HepG2 (cell line): ENCODE measurements at regions not wholly inside any gene's neighbourhood (a gene's known extent, or its start where the extent isn't known, plus 50 kb on each side); places are given as distances from the start of the nearest gene placed in this dataset.

ENCODE experiments used
- ATF3 ChIP-seq: sonication (generic); formaldehyde crosslinking; IDR thresholded peaks from 2 replicates; pipeline ENCODE4 v1.4.0; 2020; ENCODE audit warnings: missing genetic modification reagents
- CREM ChIP-seq, 2 experiments: sonication (generic) in 1 of 2; formaldehyde crosslinking in 1 of 2; IDR thresholded peaks; 2 replicates each; pipeline versions ENCODE4 v1.4.0 to v1.6.1; 2016 to 2020; ENCODE audit warnings: antibody characterized with exemption in 1 of 2, mild to moderate bottlenecking in 1 of 2, missing genetic modification reagents in 1 of 2
- EP300 ChIP-seq, 3 experiments: sonication (generic) in 1 of 3; formaldehyde crosslinking in 1 of 3; IDR thresholded peaks; 2 replicates each; pipeline versions ENCODE4 v1.5.1 to v1.6.1; 2011 to 2020; ENCODE audit warnings: low read depth in 2 of 3, low read length in 2 of 3, borderline replicate concordance in 1 of 3, improper control_type of control experiment in 1 of 3, mild to moderate bottlenecking in 1 of 3, missing genetic modification reagents in 1 of 3, moderate library complexity in 1 of 3
- HCFC1 ChIP-seq: fragments of 150-350 bp; IDR thresholded peaks from 2 replicates; pipeline ENCODE4 v1.6.1; 2014; ENCODE audit warnings: low read depth, low read length
- LBX2 ChIP-seq: sonication (generic); formaldehyde crosslinking; IDR thresholded peaks from 2 replicates; pipeline ENCODE4 v1.5.0; 2020; ENCODE audit warnings: missing genetic modification reagents, mild to moderate bottlenecking, borderline replicate concordance
- NAIF1 ChIP-seq: sonication (generic); formaldehyde crosslinking; IDR thresholded peaks from 2 replicates; pipeline ENCODE4 v1.5.0; 2020; ENCODE audit warnings: mild to moderate bottlenecking, missing genetic modification reagents, borderline replicate concordance
- POLR2A ChIP-seq, 2 experiments: IDR thresholded peaks; 2 replicates each; pipeline ENCODE4 v1.6.1; 2011; ENCODE audit warnings: low read depth in 2 of 2, low read length in 2 of 2, mild to moderate bottlenecking in 1 of 2, moderate library complexity in 1 of 2; ENCODE audit not compliant: insufficient read depth in 1 of 2
- POLR2AphosphoS2 ChIP-seq: IDR thresholded peaks from 2 replicates; pipeline ENCODE4 v1.6.1; 2011; ENCODE audit warnings: low read depth, low read length, improper control_type of control experiment
- POLR2AphosphoS5 ChIP-seq: IDR thresholded peaks from 2 replicates; pipeline ENCODE4 v1.6.1; 2012; ENCODE audit warnings: low read depth, low read length
- SRSF1 ChIP-seq: fragments of 200-400 bp; formaldehyde crosslinking; optimal IDR thresholded peaks from 2 replicates; pipeline ENCODE3; 2017; ENCODE audit warnings: mild to moderate bottlenecking, low read depth, low read length, moderate library complexity
- TAF1 ChIP-seq: sonication (generic); formaldehyde crosslinking; IDR thresholded peaks from 2 replicates; pipeline ENCODE4 v1.4.0; 2020; ENCODE audit warnings: missing genetic modification reagents
- ZNF232 ChIP-seq: sonication (generic); formaldehyde crosslinking; IDR thresholded peaks from 2 replicates; pipeline ENCODE4 v1.4.0; 2020; ENCODE audit warnings: missing genetic modification reagents, borderline replicate concordance
- TF ChIP-seq, protein P1 (sequence below): sonication (generic); formaldehyde crosslinking; IDR thresholded peaks from 2 replicates; pipeline ENCODE4 v1.5.0; 2020; ENCODE audit warnings: mild to moderate bottlenecking, missing genetic modification reagents, moderate library complexity

GRCh38 chr6:98686008-98686601 lies 148.3 kb upstream of the POU3F2 start:
- TF ChIP-seq CREM (IDR thresholded peaks at IDR 0.05) (no peak), CREM (CRISPR knock-in tag; IDR thresholded peaks at IDR 0.05) (no peak), SRSF1 (no peak), ATF3 (CRISPR knock-in tag) (no peak), TAF1 (CRISPR knock-in tag) (no peak), EP300 (IDR thresholded peaks at IDR 0.05; ENCODE audit: low read depth in 2 of 2, low read length in 2 of 2) (no peak), EP300 (CRISPR knock-in tag; IDR thresholded peaks at IDR 0.05; ENCODE audit: borderline replicate concordance) (no peak), POLR2A (IDR thresholded peaks at IDR 0.05; ENCODE audit: insufficient read depth in 1 of 2, low read depth in 2 of 2, low read length in 2 of 2) (no peak), ZNF232 (CRISPR knock-in tag) (no peak), HCFC1 (no peak), POLR2AphosphoS5 (no peak), POLR2AphosphoS2 (no peak), LBX2 (CRISPR knock-in tag) (no peak), NAIF1 (CRISPR knock-in tag) (no peak)
- TF ChIP-seq, protein P1, sequence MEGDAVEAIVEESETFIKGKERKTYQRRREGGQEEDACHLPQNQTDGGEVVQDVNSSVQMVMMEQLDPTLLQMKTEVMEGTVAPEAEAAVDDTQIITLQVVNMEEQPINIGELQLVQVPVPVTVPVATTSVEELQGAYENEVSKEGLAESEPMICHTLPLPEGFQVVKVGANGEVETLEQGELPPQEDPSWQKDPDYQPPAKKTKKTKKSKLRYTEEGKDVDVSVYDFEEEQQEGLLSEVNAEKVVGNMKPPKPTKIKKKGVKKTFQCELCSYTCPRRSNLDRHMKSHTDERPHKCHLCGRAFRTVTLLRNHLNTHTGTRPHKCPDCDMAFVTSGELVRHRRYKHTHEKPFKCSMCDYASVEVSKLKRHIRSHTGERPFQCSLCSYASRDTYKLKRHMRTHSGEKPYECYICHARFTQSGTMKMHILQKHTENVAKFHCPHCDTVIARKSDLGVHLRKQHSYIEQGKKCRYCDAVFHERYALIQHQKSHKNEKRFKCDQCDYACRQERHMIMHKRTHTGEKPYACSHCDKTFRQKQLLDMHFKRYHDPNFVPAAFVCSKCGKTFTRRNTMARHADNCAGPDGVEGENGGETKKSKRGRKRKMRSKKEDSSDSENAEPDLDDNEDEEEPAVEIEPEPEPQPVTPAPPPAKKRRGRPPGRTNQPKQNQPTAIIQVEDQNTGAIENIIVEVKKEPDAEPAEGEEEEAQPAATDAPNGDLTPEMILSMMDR (CRISPR knock-in tag), result no peak
